ENCODE measurements at regions not wholly inside any gene's neighbourhood (a gene's known extent, or its start where the extent isn't known, plus 50 kb on each side); places are given as distances from the start of the nearest gene placed in this dataset.

DNA sequence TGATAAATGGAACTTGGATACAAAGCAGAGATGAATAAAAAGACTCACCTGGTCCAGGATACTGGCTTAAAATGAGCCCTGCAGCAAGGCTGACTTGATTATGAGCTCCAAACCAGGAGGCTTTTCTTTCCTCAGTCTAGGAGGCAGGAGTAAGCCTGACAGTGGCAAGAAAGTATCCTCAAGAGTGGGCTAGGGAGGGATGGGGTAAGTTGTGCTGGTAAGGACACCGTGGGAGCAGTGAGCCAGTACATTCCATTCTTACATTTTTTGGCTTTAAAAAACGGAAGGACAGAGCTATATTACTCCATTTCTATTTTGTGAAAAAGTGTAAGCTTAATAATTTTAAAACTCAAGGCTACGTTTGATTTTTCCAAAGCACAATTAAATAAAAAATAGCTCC, 187.1 kb upstream of the DDI1 start:
- 60% methylated on average over 1 of the region's 3 CpGs for WGBS (ENCODE audit: insufficient coverage, low lambda C conversion rate)
- DNase-seq = no peak
- Histone ChIP-seq H3K27ac (ENCODE audit: low read length) (no peak overlapping the region), H3K4me1 (ENCODE audit: control insufficient read depth, insufficient read depth, low read length) (no peaks in the 10 kb centered on the region), H3K9me3 (ENCODE audit: control insufficient read depth, low read depth, low read length) (no peaks in the 10 kb centered on the region), H3K4me3 (ENCODE audit: low read length) (no peak overlapping the region), H3K27me3 (ENCODE audit: control insufficient read depth, insufficient read depth, low read length) (no peaks in the 10 kb centered on the region), H3K36me3 (ENCODE audit: control insufficient read depth, insufficient read depth, low read length) (no peaks in the 10 kb centered on the region)

DNA sequence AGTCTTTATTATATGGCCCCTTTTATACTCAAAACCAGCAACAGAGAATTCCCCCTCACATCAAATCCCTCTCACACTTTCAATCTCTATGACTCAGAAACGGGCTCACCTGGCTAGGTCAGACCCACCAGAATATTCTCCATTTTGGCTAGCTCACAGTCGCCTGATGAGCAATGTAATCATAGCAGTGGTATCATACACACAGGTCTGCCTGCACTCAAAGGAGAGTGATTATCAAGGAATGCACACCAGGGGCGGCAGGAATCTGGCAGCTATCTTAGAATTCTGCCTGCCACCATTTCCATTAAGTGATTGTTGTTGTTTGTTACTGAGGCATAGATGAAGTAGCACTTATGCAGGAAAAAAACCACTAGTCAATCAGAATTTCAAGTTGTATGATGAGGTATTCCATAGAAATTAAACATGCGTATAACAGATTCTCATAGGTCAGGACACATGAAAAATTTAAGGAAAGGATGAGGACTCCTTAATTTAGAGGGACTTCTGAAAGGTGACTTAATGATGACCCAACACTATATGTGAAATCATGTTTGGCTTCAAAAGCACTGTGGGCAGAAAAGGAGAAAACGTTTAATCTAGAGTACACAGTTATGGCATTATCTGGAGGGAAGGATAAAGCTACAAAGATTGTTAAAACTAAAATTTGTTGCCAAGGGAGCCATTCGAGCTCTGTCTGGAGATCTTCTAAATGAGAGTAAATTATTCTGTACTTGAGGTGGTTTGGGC, 185.8 kb upstream of the DDI1 start:
- Histone ChIP-seq H3K27ac (ENCODE audit: low read length) (no peak overlapping the region), H3K27me3 (ENCODE audit: control insufficient read depth, insufficient read depth, low read length) (no peaks in the 10 kb centered on the region), H3K4me3 (ENCODE audit: low read length) (no peak overlapping the region), H3K9me3 (ENCODE audit: control insufficient read depth, low read depth, low read length) (no peaks in the 10 kb centered on the region), H3K36me3 (ENCODE audit: control insufficient read depth, insufficient read depth, low read length) (no peaks in the 10 kb centered on the region), H3K4me1 (ENCODE audit: control insufficient read depth, insufficient read depth, low read length) (no peaks in the 10 kb centered on the region)
- 89% methylated on average over 1 of the region's 6 CpGs for WGBS (ENCODE audit: insufficient coverage, low lambda C conversion rate)
- no peak for DNase-seq

DNA sequence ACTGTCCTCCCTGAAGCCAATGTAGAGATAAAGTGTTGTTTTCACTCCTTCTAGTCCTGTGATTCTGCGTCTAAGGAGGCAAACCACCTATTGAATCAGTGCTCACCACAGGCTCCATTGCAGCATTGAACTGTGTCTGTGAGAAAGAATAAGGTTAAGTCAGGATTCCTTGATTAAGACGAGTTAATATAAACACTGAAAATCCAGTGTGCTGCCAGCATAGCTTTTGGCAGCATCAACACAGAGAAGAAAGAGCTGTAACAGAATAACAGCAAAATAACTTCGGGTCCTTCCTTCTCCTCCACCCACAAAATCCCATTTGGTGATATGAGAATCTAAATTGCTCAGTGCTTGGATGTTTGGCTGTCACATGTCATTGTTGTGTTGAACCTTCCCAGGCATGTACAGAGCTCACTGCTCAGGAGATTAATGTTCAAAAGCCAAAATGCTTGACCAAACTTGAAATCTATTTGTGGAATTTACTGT, 185.2 kb upstream of the DDI1 start:
- Histone ChIP-seq H3K27ac (ENCODE audit: low read length) (no peak overlapping the region), H3K4me3 (ENCODE audit: low read length) (no peak overlapping the region), H3K4me1 (ENCODE audit: control insufficient read depth, insufficient read depth, low read length) (no peaks in the 10 kb centered on the region), H3K9me3 (ENCODE audit: control insufficient read depth, low read depth, low read length) (no peaks in the 10 kb centered on the region), H3K36me3 (ENCODE audit: control insufficient read depth, insufficient read depth, low read length) (no peaks in the 10 kb centered on the region), H3K27me3 (ENCODE audit: control insufficient read depth, insufficient read depth, low read length) (no peaks in the 10 kb centered on the region)
- no peak for DNase-seq
- 20% methylated on average over 1 of the region's 3 CpGs for WGBS (ENCODE audit: insufficient coverage, low lambda C conversion rate)

Measured in large intestine (tissue), 3 donors.